ENCODE measurements at regions not wholly inside any gene's neighbourhood (a gene's known extent, or its start where the extent isn't known, plus 50 kb on each side); places are given as distances from the start of the nearest gene placed in this dataset.
A peak's percentile ranks its signal among the peaks of the same experiment; 100 is the strongest.

DNA sequence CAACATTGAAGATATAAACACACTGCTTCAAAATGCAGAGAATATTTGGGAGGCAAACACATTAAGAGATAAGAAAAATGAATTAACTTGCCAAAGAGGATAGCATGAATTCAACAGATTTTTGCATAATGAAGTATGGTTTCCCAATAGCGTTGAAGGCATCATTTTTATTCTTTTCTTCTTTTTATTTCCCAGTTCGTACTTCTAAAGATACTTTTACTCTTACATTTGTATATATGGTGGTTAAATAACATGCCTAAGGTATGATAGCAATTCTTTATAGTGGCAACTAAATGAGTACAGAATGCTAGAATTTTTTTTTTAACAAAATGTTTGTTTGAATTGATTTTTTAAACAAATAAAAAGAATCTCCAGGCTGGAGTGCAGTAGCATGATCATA lies 473.4 kb upstream of the MARCKS start:
- DNase-seq (ENCODE audit: low read depth, low spot score): no peak
- in situ Hi-C loops (cut with HindIII; ENCODE audit: low pct_unique_long_range_greater_than_20kb, low sequenced_read_pairs): no loop called here

GRCh38 chr6:113385020-113385431 lies 472.1 kb upstream of the MARCKS start:
- DNase-seq (ENCODE audit: low read depth, low spot score): no peak
- in situ Hi-C loops (cut with HindIII; ENCODE audit: low pct_unique_long_range_greater_than_20kb, low sequenced_read_pairs): no loop called here

- DNase-seq (ENCODE audit: low read depth, low spot score): no peak
- in situ Hi-C loops (cut with HindIII; ENCODE audit: low pct_unique_long_range_greater_than_20kb, low sequenced_read_pairs): no loop called here
Measured at GRCh38 chr6:113388996-113389395, 468.1 kb upstream of the MARCKS start.

DNA sequence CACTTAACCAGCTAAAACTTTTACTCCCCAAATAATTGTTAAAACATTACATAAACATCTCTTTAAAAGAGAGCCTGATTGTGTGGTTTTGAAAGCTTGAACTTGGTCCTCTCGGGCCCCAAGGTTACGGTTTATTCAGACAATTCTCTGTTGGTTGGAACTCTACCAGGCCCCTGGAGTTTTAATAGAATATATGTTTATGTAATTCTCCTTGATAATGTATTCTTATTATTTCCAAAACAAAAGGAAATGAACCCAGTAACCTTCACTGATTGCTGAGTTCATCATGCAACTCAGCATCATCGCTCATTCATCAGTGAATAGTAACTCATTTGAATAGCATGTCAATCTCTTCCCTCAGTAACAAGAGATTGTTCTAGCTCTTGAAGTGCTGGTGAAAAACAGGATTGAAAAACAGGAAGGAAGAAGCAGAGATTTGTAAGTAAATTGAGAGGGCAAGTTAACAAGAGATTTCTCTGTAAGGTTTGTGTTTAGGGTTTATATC lies 464.5 kb upstream of the MARCKS start:
- in situ Hi-C loops (cut with HindIII; ENCODE audit: low pct_unique_long_range_greater_than_20kb, low sequenced_read_pairs): no loop called here
- DNase-seq (ENCODE audit: low read depth, low spot score): no peak

DNA sequence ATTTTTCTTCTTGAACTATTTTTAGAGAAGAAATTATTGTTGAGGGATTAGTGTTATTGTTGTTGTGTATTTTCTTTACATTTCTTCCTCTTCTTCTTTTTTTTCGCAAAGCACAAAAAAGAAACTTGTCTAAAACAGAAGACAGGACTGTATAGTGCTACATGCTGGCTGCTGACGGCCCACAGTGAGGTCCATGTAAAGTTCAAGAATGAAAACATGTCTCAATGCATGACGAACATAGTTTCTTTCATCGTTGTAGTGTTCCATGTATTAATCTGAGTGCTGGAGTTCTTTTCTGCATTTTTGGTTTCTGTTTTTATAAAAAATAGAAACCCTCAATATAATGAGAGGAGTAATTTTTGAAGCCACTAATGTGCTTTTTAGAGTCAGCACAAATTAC lies 462.9 kb upstream of the MARCKS start:
- in situ Hi-C loops (cut with HindIII; ENCODE audit: low pct_unique_long_range_greater_than_20kb, low sequenced_read_pairs): no loop called here
- DNase-seq (ENCODE audit: low read depth, low spot score): no peak

GRCh38 chr6:113394729-113395128 lies 462.4 kb upstream of the MARCKS start:
- in situ Hi-C loops (cut with HindIII; ENCODE audit: low pct_unique_long_range_greater_than_20kb, low sequenced_read_pairs): no loop called here
- DNase-seq (ENCODE audit: low read depth, low spot score): no peak

GRCh38 chr6:113396730-113397129 lies 460.4 kb upstream of the MARCKS start:
- DNase-seq (ENCODE audit: low read depth, low spot score): no peak
- in situ Hi-C loops (cut with HindIII; ENCODE audit: low pct_unique_long_range_greater_than_20kb, low sequenced_read_pairs): no loop called here

GRCh38 chr6:113397236-113397635 lies 459.9 kb upstream of the MARCKS start:
- in situ Hi-C loops (cut with HindIII; ENCODE audit: low pct_unique_long_range_greater_than_20kb, low sequenced_read_pairs): no loop called here
- DNase-seq (ENCODE audit: low read depth, low spot score): no peak

GRCh38 chr6:113401231-113401630 lies 455.9 kb upstream of the MARCKS start:
- no peak for DNase-seq (ENCODE audit: low read depth, low spot score)
- in situ Hi-C loops (cut with HindIII; ENCODE audit: low pct_unique_long_range_greater_than_20kb, low sequenced_read_pairs): no loop called here

GRCh38 chr6:113402544-113402943 lies 454.6 kb upstream of the MARCKS start:
- no peak for DNase-seq (ENCODE audit: low read depth, low spot score)
- in situ Hi-C loops (cut with HindIII; ENCODE audit: low pct_unique_long_range_greater_than_20kb, low sequenced_read_pairs): no loop called here

DNA sequence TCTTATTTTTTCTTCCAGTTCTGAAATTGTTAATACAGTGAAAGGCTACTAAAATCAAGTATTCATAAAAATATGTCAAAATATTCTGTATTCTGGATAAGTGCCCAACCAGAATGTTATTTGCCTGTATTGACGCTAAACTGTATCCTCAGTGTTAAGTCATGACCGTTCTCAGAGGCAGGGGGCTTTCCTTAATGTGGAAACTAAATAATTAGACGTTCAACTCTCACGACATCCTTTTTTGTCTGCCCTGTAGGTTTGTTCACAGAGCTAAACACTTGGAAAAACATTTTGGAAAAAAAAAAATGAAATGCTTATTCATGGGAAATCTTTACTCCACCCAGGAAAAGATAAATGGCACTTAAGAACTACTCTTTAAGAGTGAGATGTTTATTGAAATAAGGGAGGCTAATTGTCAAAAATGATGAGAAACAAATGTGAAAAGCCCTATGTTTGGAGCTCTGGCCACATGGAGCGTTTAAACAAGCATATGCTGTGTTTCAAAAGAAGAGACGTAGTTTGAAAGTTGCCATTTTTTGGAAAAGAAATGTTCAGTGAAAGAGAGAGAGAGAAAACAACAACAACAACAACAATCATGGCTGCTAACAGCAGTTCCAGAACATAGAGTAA lies 453.1 kb upstream of the MARCKS start:
- in situ Hi-C loops (cut with HindIII; ENCODE audit: low pct_unique_long_range_greater_than_20kb, low sequenced_read_pairs): no loop called here
- no peak for DNase-seq (ENCODE audit: low read depth, low spot score)

DNA sequence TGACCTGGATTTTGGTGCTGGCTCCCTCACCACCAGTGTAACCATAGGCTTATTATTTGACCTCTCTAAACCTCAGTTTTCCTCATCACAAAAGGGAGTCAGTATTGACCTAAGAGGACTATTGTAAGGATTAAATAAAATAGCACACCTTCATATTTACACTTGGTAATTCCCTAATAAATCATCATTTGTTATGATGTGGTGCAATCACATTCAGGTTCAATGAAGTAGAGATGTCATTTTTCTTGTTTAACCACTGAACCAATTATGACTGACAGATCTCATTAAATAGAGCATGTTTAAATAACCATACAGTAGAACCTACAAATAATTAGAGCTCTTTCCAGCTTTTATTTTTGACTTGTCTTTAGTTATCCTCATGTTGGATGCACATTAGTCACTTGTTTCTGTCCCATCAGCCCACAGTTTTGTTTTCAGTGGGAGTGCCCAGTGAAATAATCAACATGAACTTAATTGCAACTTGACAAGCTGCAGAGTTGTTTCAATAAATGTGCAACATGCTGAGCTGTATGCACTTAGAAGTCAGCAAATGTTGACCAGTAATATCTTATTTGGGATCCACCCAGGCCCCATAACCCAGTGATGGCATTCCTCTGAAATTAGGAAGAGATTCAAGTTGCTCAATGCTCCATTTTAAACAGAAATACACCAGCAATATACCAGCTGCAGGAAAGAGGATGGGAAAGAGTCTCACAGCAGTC lies 451.7 kb upstream of the MARCKS start:
- in situ Hi-C loops (cut with HindIII; ENCODE audit: low pct_unique_long_range_greater_than_20kb, low sequenced_read_pairs): no loop called here
- DNase-seq (ENCODE audit: low read depth, low spot score): no peak

DNA sequence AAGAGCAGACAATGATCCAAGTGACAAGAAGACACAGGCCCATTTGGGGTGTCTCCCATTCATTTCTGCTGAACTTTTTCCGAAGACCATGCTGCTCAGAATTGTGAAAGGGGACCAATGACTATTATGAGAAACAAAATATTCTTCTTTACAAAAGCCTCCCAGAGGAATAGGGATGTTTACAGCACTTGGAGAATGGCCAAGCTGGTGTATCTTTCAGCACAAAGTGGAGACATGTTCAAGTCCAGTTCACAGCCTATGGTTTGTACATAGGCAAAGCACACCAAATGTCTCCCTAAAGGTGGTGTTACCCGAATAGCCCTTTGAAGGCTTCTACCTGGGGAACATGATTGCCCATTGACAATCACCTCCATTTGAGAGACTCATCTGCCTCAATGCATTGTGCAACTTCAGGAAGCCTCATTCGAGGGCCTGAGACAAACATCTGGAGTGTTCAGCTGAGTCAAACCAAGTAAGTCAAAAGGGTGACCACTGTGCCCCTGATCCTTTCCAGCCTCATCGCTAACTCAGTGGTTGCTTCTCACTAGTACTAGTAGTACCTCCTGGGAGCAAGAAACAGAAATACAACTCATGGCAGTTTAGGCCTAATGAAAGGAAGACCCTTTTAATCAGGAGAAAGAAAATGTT lies 451.0 kb upstream of the MARCKS start:
- in situ Hi-C loops (cut with HindIII; ENCODE audit: low pct_unique_long_range_greater_than_20kb, low sequenced_read_pairs): no loop called here
- no peak for DNase-seq (ENCODE audit: low read depth, low spot score)

DNA sequence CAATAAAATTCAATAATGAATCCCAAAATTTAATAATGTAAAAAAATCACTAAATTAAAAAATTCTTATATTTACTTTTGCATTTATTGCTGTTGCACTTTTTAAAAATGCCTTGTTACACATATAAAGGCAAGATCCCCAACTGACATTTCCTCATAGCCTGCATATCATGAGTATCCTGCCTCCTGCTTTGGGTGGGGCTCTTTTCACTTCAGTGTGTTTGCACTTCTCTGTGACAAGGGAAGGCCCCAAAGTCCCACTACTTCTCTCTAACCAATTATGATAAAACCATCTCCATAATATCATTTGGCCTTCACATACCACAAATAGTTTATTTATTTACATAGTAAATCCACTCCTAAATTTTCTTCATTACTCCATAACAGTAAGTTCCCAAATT lies 446.1 kb upstream of the MARCKS start:
- in situ Hi-C loops (cut with HindIII; ENCODE audit: low pct_unique_long_range_greater_than_20kb, low sequenced_read_pairs): no loop called here

DNA sequence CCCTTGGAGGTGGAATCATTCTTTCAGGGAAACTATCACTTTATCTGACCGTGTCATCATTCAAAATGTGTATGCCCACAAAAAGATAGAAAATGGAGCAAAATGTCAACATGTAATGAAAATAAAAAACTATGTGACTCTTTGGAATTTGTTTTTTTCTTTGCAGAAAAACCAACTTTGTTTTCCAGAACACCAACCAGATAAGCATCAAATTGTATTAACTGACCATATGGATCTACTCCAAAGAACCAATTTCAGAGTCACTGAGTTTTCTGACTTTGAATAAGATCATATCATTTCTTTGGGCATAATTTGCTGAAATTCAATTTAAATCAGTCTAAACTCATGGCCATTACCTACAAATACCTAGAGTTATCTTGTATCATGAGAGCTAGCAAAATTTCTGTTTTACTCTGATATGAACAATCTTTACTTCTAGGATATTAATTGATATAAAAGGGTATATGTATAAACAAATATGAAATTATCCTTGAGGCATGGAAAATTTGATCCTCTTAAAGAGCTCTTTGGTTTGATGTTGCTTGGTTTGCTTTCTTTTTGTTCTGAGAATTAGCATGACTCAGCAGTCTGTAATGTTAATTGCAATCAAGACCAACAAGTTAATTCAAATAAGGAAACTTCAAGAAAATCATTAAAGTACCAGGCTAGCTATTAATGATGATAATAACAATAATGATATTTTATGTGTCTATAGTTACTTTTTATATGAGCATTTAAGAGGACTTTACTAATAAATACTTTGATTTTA lies 444.4 kb upstream of the MARCKS start:
- in situ Hi-C loops (cut with HindIII; ENCODE audit: low pct_unique_long_range_greater_than_20kb, low sequenced_read_pairs): no loop called here
- no peak for DNase-seq (ENCODE audit: low read depth, low spot score)

More for the DNA sequence above, 446.1 kb upstream of the MARCKS start:
- no peak for DNase-seq (ENCODE audit: low read depth, low spot score)

DNA sequence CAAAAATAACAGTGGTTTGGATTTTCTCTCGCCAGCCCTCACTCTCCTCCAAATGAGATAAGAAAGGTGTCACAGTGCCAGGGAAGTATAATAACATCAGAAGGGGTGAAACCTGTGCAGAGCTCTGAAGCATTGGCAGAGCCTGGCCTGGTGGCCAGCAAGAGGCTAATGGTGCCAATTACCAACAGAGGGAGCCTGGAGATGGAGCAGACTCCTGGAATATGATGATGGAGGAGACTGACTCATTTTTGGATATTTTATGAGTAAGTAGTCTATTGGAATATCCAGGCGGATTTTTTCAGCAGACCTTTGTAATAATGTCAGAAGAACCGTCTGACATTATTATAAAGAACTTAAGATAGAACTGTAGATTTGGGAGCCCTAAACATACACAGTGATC lies 442.6 kb upstream of the MARCKS start:
- peak; percentile 72 for DNase-seq (ENCODE audit: low read depth, low spot score)
- in situ Hi-C loops (cut with HindIII; ENCODE audit: low pct_unique_long_range_greater_than_20kb, low sequenced_read_pairs): no loop called here

DNA sequence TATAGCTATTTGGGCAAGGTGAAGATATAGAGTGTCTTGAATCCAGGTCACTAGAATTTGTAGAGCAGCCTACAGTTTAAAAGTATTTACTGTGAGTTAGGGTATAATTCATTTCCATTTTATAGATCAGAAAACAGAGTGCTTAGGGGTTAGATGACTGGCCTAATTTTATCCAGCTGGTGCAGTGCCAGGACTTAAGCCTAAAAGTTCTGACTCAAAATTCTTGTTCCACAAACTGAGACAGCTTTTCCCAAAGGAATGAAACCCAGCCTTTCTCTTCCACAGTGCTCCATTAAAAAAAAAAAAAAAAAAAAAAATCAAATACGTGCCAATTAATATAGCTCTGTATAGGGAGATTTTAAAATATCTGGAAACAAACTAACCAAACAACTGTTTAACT lies 441.0 kb upstream of the MARCKS start:
- in situ Hi-C loops (cut with HindIII; ENCODE audit: low pct_unique_long_range_greater_than_20kb, low sequenced_read_pairs): no loop called here
- no peak for DNase-seq (ENCODE audit: low read depth, low spot score)

GRCh38 chr6:113420290-113420689 lies 436.9 kb upstream of the MARCKS start:
- DNase-seq (ENCODE audit: low read depth, low spot score): no peak
- in situ Hi-C loops (cut with HindIII; ENCODE audit: low pct_unique_long_range_greater_than_20kb, low sequenced_read_pairs): no loop called here
